ENCODE measurements at regions not wholly inside any gene's neighbourhood (a gene's known extent, or its start where the extent isn't known, plus 50 kb on each side); places are given as distances from the start of the nearest gene placed in this dataset.
"Not testable (repeated sequence)": the region's sequence is repeated elsewhere in the genome, so short reads cannot be mapped to it uniquely, and the experiment has no call there.

DNA sequence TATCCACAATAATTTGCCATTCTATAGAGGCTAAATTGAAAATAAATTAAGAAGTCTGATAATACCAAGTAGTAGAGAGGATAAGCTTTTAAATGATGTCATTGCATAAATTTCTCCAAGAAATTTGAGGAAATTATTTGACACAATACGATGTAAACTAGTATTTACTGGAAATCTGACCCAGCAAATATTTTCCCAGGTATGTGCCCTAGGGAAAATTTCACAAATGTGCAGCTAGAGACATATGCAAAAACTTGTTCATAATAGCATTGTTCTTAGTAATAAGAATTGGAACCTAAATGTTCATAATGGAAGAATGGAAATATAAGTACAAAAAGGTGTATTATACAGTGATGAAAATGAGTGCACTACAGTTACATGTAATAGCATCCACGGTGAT lies 888.8 kb upstream of the SOX11 start:
- DNase-seq (no peak), ATAC-seq (ENCODE audit: low read depth) (no peak)
- H3K4me1 Mint-ChIP-seq, result no peaks in the 10 kb centered on the region
- H3K9me3 Mint-ChIP-seq, result no peaks in the 10 kb centered on the region
- CTCF ChIA-PET, result no interaction called here
- POLR2A ChIA-PET, result no interaction called here
- TF ChIP-seq, protein P1, sequence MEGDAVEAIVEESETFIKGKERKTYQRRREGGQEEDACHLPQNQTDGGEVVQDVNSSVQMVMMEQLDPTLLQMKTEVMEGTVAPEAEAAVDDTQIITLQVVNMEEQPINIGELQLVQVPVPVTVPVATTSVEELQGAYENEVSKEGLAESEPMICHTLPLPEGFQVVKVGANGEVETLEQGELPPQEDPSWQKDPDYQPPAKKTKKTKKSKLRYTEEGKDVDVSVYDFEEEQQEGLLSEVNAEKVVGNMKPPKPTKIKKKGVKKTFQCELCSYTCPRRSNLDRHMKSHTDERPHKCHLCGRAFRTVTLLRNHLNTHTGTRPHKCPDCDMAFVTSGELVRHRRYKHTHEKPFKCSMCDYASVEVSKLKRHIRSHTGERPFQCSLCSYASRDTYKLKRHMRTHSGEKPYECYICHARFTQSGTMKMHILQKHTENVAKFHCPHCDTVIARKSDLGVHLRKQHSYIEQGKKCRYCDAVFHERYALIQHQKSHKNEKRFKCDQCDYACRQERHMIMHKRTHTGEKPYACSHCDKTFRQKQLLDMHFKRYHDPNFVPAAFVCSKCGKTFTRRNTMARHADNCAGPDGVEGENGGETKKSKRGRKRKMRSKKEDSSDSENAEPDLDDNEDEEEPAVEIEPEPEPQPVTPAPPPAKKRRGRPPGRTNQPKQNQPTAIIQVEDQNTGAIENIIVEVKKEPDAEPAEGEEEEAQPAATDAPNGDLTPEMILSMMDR (IDR thresholded peaks at IDR 0.05), result no peak
- no peak overlapping the region for H3K27ac Mint-ChIP-seq
- H3K27me3 Mint-ChIP-seq, result no peaks in the 10 kb centered on the region
- intact Hi-C loops (cut with micrococcal nuclease), result no loop called here
- no peaks in the 10 kb centered on the region for H3K36me3 Mint-ChIP-seq (ENCODE audit: low read depth)
- no peak overlapping the region for H3K4me3 Mint-ChIP-seq

DNA sequence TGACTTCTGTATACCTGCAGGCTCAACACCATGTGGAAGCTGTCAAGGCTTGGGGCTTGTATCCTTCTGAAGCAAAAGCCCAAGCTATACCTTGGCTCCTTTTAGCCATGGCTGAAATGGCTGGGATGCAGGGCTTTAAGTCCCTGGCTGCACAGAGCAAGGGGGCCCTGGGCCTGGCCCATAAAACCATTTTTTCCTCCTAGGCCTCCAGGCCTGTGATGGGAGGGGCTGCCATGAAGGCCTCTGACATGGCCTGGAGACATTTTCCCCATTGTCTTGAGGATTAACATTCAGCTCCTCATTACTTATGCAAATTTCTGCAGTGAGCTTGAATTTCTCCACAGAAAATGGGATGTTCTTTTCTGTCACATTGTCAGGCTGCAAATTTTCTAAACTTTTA lies 878.0 kb upstream of the SOX11 start:
- H3K4me3 Mint-ChIP-seq; CTCF ChIA-PET; POLR2A ChIA-PET; H3K4me1 Mint-ChIP-seq; H3K36me3 Mint-ChIP-seq (ENCODE audit: low read depth); ATAC-seq (ENCODE audit: low read depth); intact Hi-C loops (cut with micrococcal nuclease); H3K9me3 Mint-ChIP-seq; H3K27me3 Mint-ChIP-seq; DNase-seq; H3K27ac Mint-ChIP-seq: not testable (repeated sequence)

DNA sequence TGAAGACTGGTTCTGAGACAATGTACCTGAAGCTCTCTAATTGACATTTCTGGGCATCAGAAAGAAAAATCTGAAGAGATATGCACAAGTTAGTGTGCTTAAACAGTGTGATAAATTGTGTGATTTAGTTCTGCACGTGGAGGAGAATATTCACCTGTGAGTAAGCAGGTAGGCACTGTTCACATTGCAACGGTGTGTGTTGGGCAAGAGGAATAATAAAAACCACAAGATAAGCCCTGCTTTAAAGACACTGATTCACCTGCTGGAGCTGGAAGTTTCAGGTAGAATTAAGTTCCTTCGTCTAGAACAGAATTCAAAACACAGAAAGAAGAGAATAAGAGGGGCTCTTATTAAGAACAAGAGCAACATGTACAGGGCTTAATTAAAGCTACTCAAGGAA lies 864.3 kb upstream of the SOX11 start:
- H3K27me3 Mint-ChIP-seq, result no peaks in the 10 kb centered on the region
- H3K9me3 Mint-ChIP-seq, result no peaks in the 10 kb centered on the region
- H3K27ac Mint-ChIP-seq, result no peak overlapping the region
- H3K36me3 Mint-ChIP-seq (ENCODE audit: low read depth), result no peaks in the 10 kb centered on the region
- ATAC-seq (ENCODE audit: low read depth) (no peak), DNase-seq (no peak)
- ChIA-PET CTCF (no interaction called here), POLR2A (no interaction called here)
- TF ChIP-seq, protein P1 (IDR thresholded peaks at IDR 0.05), result no peak
- no peaks in the 10 kb centered on the region for H3K4me1 Mint-ChIP-seq
- H3K4me3 Mint-ChIP-seq, result no peak overlapping the region
- intact Hi-C loops (cut with micrococcal nuclease), result no loop called here

DNA sequence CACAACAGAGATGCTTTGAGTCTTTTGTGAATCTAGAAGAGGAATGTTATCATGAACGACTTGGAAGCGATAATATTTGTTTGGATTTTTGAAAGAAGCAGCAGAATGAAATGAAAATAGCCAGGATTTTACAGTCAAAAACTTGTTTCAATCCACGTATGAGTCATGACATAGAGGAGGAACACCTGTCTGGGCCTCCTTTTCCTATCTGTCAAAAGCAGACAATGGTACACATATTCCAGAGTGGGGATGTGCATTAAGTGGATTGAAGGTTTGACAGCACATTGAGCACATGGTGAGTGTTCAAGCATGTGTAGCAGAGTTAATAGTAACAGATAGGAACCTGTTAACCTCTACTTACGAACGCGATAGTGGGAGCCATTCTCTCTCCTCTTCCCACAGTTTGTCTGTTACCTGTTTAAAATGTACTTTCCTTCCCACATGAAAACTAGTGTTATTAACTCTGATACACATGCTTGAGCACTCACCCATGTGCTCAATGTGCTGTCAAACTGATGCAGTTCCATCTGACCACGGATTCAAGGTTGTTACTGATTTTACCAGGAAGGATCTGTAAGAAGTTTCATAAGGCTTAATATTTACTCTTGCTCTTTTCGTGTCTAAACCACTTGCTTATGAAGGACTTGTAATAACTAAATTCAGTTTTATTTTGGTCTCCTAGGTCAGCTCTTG lies 863.4 kb upstream of the SOX11 start:
- H3K4me1 Mint-ChIP-seq, result no peaks in the 10 kb centered on the region
- DNase-seq (no peak), ATAC-seq (ENCODE audit: low read depth) (no peak)
- H3K4me3 Mint-ChIP-seq, result no peak overlapping the region
- intact Hi-C loops (cut with micrococcal nuclease), result no loop called here
- ChIA-PET POLR2A (no interaction called here), CTCF (no interaction called here)
- H3K27ac Mint-ChIP-seq, result no peak overlapping the region
- H3K27me3 Mint-ChIP-seq, result no peaks in the 10 kb centered on the region
- no peaks in the 10 kb centered on the region for H3K9me3 Mint-ChIP-seq
- TF ChIP-seq, protein P1 (IDR thresholded peaks at IDR 0.05), result no peak
- H3K36me3 Mint-ChIP-seq (ENCODE audit: low read depth), result no peaks in the 10 kb centered on the region

DNA sequence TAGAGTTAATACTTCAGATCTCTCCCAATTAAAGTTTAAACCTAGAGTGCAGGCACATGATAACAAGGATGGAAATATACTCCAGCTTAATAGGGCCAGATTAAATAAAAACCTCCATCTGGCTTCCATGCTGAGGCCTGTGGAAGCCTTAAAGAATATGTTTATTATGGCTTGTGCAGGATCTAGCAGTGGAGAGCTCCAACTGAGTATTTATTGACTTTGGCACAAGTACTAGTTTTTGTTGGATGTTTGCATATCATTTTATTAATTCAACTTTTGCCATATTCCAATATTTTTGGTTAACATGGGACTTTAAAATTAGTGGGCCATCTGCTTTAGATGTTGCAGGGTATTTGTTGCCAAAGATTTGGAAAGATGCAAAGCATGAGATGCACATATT lies 860.4 kb upstream of the SOX11 start:
- Mint-ChIP-seq H3K36me3 (ENCODE audit: low read depth) (no peaks in the 10 kb centered on the region), H3K4me3 (no peak overlapping the region), H3K9me3 (peaks cover under 1% of the 10 kb centered on the region), H3K27ac (no peak overlapping the region), H3K4me1 (no peaks in the 10 kb centered on the region), H3K27me3 (no peaks in the 10 kb centered on the region)
- ChIA-PET CTCF (no interaction called here), POLR2A (no interaction called here)
- ATAC-seq (ENCODE audit: low read depth), result no peak
- TF ChIP-seq, protein P1 (IDR thresholded peaks at IDR 0.05), result no peak
- no peak for DNase-seq
- intact Hi-C loops (cut with micrococcal nuclease), result no loop called here

DNA sequence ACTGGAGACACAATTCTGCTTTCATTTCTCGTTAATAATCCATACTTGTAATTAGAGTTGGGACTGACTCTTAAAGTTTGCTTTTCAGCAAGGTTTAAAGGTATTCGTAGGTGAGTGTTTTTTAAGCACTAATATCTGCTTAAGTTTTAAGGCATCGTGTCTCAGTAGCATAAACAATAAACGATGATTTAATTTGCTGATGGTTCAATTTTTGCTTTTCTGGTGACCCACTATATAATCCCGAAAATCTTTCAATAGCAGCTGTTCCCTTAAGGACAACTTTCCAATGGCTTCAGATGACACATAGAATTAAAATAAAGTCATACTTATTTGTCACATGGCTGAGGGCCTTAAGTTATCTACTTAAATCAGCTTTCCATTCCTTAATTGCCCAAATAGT lies 859.5 kb upstream of the SOX11 start:
- no peak for ATAC-seq (ENCODE audit: low read depth)
- H3K27ac Mint-ChIP-seq, result no peak overlapping the region
- POLR2A ChIA-PET, result no interaction called here

More for the DNA sequence above, 859.5 kb upstream of the SOX11 start:
- TF ChIP-seq, protein P1 (IDR thresholded peaks at IDR 0.05), result no peak
- H3K27me3 Mint-ChIP-seq, result no peaks in the 10 kb centered on the region
- peaks cover 7% of the 10 kb centered on the region for H3K9me3 Mint-ChIP-seq
- DNase-seq, result no peak
- no peaks in the 10 kb centered on the region for H3K4me1 Mint-ChIP-seq
- no peaks in the 10 kb centered on the region for H3K36me3 Mint-ChIP-seq (ENCODE audit: low read depth)
- intact Hi-C loops (cut with micrococcal nuclease), result no loop called here
- CTCF ChIA-PET, result no interaction called here
- H3K4me3 Mint-ChIP-seq, result no peak overlapping the region

All from activated B cell treated with CpG ODN at 0.5 μM for 24 hours (primary cell).